HG03196 (cell line): ENCODE measurements at regions not wholly inside any gene's neighbourhood (a gene's known extent, or its start where the extent isn't known, plus 50 kb on each side); places are given as distances from the start of the nearest gene placed in this dataset.
"Not testable (repeated sequence)": the region's sequence is repeated elsewhere in the genome, so short reads cannot be mapped to it uniquely, and the experiment has no call there.

Experiments
- ATAC-seq: cut with Tn5 transposase; IDR thresholded peaks from one replicate; pipeline ENCODE4 v1.9.1; 2021; ENCODE audit not compliant: unreplicated experiment

DNA sequence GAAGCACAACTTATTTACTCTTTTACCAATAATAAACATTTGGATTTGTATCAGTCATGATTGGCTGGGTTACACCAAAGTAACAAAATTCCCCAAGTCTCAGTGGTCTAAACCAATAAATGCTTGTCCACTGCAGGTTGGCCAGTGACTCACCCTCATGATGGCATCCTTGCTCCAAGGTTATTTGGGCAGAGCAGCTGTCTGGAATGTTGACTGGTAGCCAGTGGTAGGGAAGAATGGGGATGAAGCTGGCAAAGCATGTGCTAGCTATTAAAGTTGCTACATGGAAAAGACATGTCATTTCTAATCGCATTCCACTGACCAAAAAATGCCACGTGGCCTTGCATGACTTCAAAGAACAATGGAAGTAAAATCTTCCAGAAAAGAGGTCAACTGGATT, 1168.7 kb upstream of the CELF2 start:
- no peak for ATAC-seq

DNA sequence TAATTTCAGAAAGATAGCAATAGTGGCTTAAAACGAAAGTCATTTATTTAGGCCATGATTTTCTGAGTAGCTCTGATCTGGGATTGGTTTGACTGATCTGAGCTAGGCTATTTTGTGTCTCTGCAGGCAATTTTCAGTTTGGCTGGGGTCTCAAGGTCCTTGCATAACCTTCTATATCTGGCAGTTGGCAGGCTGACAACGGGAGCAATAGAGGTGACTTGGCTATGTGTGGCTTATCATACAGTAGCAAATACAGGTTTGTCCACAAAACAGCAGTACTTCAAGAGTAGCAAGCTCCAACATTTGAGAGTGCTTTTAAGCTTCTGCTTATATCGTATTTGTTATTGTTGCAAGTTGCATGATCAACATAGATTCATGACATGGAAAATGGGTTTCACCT, 1167.3 kb upstream of the CELF2 start:
- no peak for ATAC-seq

DNA sequence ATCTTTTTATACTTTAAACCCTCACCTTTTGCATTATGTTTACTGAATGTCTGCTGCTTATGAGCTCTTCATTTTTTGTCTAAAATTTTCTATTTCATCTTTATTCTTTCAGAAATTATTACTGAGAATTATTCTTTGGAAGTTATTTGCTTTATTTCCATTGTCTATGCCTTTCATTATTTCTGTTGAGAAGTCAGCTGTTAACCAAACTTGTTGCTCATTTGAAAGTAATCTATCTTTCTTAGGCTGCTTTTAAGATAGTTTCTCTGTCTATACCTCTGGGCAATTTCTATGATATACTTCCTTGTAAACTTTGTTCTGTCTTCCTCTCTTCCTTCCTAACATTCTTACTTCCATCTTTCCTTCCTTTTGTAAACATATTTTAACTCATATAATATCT, 1165.9 kb upstream of the CELF2 start:
- ATAC-seq = no peak

DNA sequence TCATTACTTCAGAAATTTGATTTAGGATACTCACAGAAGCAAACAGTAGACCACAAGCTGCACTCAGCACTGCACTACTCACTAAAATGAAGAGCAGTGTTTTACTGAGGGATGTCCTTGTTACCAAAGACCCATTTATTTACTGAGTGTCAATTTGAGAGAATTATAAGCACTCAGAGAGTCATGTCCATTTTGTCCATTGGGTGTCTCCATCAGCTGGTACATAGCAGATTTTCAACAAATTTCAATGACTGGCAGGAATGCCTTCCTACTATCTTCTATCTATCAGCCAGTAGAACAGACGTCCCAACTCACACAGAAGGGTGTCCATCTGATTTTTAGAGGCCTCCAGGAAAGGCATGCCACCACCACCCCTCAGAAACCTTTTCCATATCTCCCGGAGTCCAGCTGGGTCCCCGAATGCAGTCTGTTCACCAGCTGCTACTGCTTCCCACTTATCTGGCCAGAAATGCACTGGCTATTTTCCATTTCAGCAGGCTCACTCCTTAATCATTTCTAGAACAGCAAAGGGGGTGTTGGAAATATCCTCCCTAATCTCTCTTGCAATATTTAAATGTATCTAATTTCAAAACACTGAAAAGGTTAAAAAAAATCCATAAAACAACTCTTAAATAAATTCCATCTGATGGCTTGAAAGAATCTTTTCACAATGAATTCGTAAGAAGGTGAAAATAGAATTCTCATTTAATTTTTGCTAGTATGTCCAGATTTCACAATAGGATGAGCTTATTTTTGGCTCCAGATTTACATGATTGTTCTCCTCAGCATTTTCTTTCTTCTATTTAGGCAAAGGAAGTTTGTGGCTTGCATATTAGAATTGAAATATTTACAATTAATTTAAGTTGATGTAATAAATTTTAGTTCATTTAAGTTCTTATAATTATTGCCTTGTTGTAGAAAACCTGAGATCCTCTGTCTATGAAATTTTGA, 1164.0 kb upstream of the CELF2 start:
- ATAC-seq = no peak

DNA sequence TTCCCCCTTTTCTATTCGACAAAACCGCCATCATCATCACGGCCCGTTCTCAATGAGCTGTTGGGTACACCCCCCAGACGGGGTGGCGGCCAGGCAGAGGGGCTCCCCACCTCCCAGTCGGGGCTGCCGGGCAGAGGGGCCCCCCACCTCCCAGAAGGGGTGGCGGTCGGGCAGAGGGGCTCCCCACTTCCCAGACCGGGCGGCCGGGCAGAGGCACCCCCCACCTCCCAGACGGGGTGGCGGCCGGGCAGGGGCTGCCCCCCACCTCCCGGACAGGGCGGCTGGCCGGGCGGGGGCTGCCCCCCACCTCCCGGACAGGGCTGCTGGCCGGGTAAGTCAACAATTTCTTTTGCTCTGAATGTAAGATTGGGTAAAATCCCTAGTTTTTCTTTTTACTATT, 1162.2 kb upstream of the CELF2 start:
- not testable (repeated sequence) for ATAC-seq

DNA sequence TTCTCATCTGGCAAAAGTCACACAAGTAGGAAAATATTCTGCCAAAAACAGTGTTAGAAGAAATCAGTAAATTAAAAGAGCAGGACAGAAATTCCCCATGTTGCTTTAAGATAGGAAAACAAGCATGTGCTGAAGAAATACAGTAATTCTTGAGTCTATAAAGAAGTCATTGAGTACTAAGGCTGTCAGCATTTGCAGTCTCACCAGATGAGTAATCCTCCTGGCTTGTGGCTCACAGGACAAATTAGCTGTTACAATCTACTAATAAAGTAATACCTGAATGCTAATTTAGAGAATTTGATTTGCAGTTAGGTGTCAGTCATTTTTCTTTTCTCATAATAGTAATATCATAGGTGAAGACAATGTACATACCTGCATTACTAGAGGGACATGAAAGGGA, 1158.9 kb upstream of the CELF2 start:
- ATAC-seq = no peak

DNA sequence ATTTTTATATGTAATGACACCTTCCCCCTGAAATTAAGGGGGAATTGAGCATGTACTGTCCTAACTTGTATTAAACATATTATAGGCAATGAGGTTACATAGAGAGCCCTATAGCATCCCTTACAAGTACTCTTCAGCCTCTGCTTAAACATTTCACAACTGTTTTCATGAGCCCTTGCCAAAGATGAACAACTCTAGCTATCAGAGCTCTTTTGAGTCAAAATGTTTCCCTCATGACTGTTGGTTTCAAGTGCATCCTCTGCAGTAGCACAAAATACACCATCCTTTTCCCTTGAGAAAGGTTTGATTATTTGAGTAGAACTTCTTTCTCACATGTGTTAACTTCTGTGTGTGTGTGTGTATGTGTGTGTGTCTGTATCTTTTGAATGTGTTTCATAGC, 1157.6 kb upstream of the CELF2 start:
- ATAC-seq = no peak

DNA sequence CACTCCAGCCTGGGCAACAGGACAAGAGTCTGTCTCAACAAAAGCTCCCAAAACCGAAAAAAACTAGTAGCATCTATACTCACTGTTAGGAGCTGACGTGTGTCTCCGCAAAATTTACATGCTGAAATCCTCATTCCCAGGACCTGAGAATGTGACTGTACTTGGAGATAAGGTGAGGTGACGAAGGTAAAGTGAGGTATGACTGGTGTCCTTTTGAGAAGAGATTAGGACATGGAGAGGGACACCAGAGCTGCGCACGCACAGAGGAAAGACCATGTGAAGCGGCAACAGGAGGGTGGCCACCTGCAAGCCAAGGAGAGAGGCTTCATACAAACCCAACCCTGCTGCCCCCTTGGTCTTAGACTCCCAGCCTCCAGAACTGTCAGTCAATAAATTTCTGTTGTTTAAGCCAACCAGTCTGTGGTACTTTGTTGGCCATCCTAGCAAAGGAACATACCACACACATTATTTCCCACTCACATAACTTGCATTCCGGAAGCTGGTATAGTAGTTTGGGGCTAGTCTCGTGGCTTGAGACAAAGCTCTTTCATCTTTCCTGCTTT, 1154.0 kb upstream of the CELF2 start:
- ATAC-seq = no peak

DNA sequence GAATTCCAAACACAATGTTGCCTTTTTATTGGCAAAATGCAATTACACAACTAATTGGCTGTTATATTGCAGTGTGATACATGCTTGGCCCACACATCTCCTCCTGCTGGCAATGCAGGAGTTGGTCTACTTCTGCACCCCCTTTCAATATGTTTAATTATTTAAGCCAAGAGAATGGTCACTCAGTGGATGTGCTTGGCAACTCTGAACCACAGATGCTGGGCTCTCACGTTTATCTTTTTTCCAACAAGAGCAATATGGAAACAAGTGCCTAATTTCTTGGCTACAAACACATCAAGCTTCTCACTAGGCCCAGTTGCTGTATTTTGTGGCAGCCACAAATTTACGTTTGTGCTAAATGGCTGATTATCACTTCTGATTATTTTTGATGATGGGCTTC, 1149.2 kb upstream of the CELF2 start:
- ATAC-seq = no peak

DNA sequence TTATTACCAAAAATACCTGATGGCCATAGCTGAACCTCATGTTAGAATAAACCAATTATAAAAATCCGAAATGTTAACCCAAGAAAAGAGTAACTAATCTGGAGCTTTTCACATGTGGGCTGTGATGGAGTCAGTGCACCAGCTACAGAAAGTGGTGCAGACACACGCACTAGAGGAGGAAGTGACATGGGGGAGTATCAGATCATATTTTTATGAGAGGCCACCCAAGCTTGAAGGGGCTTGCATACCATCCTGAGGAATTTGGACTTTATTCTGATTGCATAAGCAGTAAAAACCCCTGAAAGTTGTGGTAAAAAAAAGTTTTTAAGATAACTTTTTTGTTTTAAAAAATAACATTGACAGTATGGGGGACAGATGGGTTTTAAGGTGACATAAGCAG, 1148.5 kb upstream of the CELF2 start:
- ATAC-seq = no peak

DNA sequence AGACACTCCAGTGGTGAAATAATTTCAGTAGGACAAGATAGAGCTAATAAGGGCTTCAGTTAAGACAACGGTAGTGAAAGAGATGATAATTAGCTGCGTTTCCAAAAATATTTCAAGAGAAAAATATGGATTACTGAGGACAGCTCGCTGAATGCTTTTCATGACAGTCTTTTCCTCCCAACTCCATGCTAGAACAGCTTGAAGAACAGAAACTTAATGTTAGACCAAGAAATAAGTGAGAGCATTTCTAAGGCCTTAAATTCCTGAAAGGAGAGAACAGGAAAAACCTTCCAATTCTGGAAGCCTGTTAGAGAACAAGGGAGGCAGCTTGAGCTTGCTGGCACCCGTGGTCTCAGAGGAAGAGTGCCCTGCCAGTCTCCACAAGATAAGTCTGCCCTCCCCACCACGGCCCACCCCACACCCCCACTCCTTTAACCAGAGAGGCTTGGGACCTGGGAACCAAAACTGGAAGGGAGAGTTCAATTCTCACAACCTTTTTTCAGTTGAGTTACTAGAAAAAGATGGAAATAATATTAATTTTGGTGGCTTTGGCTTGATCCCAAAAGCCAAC, 1148.0 kb upstream of the CELF2 start:
- no peak for ATAC-seq

DNA sequence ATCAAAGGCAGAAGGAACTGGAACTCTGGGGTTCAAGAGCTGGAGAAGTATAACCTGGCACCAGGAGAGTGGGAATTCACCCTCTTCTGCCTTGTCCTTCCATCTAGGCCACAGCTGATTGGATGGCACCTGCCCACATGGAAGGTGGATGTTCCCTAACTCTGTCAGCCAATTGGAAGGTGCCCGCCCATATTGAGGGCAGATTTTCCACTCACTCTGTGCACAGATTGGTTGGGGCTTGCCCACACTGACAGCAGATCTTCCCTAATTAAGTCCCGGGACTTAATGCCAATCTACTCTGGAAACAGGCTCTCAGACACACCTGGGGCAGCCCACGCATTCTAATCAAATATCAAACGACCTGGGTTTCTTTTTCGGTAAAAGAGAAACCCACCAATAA, 1142.3 kb upstream of the CELF2 start:
- no peak for ATAC-seq

DNA sequence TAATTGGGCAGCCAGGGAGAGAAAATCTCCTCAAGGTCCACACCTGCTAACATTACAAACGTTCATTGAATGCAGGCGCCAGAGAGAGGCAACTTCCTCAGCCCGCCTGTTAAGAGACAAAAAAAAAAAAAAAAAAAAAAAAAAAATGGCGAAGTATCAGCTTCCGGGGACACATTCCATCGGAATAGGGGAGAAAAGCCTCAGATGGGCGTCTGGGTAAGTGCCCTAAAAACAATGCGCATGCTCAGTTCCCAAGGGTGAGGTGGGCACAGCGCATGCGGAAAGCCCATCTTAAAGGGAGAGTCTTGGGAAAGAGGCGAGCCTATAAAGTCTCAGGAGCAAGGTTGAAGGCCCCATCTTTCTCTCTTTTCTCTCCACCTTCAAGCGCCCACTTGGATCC, 1139.7 kb upstream of the CELF2 start:
- ATAC-seq = no peak

DNA sequence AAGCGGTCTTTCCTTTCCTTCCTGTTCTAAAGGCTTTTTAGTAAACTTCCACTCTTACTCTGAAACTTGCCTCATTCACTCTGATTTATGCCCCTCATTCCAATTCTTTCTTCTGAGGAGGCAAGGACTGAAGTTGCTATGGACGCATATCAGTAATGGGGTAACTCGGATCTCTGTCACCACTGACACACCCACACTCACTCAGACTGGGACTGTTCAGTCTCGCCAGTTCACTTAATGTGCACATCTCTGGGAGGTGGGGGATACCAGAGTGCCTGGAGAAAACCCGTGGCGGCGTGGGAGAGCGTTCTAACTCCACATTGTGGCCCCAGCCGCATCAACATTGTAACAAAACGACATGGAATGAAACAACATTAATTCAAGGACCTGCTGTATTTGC, 1139.3 kb upstream of the CELF2 start:
- ATAC-seq = no peak

DNA sequence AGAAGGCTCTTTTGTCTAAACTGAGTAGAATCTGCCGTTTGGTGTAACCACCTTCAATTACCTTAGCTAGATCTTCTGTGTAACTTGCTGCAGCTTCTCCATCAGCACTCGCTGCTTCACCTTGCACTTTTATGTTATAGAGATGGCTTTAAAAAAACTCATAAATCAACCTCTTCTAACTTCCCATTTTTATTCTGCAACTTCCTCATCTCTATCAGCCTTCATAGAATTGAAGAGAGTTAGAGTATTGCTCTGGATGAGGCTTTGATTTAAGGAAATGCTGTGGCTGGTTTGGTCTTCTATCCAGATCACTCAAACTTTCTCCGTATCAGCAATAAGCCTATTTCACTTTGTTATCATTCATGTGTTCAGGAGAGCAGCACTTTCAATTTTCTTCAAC, 1131.9 kb upstream of the CELF2 start:
- ATAC-seq = no peak

DNA sequence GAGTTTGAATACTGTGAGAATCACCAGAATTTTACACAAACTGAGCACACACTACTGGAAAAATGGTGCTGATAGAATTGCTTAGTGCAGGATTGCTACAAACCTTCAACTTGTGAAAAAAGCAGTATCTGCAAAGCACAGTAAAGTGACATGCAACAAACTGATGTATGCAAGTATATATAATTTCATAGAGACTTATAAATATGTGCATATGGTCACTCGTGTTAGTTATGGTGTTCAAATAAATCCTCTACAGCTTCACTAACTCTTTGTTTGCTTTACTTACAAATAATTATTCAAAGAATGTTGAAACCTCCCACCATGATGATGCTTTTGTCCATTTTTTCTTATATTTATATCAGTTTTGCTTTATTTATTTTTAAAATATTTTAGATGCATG, 1130.9 kb upstream of the CELF2 start:
- no peak for ATAC-seq

DNA sequence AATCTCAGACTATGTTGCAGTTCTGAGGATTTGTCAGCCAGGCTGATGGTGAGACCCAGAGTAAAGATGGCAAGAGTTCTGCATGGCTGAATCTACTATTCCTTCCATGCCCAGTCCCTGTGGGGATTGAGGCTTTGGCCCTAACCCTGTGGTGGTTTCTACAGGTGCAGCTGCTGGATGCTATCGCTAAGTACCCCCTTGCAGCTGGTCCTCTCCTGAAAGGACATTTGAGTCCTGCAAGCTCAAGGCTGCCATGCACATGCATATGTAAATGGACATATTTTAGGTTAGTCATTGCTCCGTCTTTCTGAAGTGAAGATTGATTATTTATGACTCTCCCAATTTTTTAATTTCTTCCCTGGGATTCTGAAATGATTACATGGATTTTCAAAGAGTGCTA, 1122.2 kb upstream of the CELF2 start:
- ATAC-seq = no peak

DNA sequence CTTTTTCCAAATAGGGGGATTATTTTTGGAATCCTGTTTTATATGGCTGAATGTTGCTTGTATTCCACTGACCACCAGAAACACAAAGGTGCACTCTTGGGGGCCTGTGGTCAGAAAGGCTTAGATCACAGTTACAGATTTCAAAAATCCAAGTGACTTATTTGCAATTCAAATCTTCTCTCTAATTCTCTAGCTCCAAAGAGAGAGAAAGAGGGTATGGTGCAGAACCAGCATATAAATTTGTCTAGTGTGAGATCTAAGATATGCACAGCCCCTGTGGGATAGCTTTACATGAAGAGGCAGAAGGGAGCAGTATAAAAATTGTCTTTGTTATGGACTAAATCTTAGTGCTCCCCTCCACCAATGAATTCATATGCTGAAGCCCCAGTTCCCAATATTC, 1121.7 kb upstream of the CELF2 start:
- no peak for ATAC-seq

DNA sequence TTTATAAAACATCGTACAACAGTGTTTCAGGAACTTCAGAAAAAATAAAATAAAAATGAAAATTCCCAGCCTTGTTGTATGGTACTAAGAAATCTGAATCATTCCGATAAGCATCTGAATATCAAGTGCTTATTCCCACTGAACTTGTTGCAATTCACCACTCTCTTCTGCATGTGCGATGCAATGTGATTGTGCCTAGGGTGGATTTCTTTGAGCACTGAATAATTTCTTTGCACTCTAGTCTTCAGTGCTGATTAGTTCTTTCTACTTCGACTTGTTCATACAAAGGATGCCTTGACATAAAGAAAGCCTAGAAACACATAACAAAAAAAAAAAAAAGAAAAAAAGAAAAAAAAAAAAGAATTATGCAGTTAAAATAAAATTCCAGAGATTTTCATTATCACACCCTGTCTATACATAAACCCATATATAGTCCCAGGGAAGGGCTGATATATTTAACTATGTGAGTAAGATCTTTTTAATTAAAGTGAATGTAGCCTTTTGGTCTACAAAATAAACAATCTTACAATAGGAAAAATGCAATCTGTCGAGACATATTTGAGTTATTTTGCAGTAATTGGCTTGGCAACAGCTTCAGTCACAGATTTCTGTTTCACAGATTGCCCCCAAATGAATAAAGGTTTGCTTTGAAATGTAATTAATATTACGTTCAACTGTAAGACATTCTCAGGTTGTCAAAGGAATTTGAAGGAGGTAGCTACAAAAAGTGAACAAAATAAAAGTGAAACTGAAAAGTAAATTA, 1118.9 kb upstream of the CELF2 start:
- no peak for ATAC-seq

DNA sequence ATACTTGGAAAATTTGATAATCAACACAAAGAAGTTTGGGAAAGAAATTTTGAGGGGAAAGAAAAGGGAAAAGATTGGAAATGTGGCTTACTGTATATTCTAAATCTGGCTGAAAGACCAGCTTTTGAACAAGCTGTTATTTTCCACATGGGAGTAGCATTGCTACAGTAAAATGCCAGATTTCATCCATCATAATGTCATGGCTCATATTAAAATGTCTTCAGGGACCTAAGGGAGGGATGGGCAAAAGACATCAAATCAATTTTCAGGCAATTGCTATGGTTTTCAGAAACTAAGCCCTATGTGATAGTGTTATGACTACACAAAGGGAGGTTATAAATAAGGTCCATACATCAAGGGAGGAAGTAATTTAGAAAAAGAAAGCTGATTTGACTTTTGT, 1116.9 kb upstream of the CELF2 start:
- no peak for ATAC-seq

DNA sequence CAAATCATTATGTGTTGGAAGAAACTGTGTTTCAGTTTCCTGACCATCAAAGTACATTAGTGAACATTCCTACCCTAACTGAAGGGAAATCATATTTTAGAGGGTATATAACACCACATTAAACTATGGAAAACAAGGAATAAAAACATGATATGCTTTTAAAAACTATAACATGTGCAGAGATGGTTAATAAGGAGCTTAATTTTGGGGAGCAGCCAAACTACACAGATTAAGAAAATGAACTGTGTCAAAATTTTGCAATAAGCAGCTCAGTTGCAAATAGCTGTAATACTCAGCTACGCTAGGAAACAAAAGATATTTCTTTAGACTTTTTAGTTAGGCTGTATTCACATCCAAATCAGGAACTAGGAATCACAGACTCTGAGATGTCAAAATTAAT, 1115.7 kb upstream of the CELF2 start:
- ATAC-seq = no peak

DNA sequence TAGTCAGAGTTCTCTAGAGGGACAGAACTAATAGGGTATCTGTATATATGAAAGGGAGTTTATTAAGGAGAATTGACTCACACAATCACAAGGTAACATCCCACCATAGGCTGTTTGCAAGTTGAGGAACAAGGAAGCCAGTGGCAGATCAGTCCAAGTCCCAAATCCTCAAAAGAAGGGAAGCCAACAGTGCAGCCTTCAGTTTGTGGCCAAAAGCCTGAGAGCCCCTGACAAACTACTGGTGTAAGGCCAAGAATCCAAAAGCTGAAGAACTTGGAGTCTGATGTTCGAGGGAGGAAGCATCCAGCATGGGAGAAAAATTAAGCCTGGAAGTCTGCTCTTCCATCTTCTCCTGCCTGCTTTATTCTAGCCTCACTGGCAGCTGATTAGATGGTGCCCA, 1107.2 kb upstream of the CELF2 start:
- no peak for ATAC-seq
